Left renal cortex interstitium (tissue), 4 donors: ENCODE measurements at regions not wholly inside any gene's neighbourhood (a gene's known extent, or its start where the extent isn't known, plus 50 kb on each side); places are given as distances from the start of the nearest gene placed in this dataset.
"Not testable (repeated sequence)": the region's sequence is repeated elsewhere in the genome, so short reads cannot be mapped to it uniquely, and the experiment has no call there.

ENCODE experiments used
- DNase-seq, 4 donors: peaks; one replicate each; pipeline ENCODE4 v3.0.0-alpha.2; 2013; ENCODE audit warnings: low read depth in 4 of 4, low spot score in 2 of 4, missing footprints in 1 of 4

- DNase-seq, result no peak
Measured at GRCh38 chr12:33047666-33048065, 151.1 kb upstream of the PKP2 start.

GRCh38 chr12:33044447-33044846, 147.9 kb upstream of the PKP2 start:
- no peak for DNase-seq

- no peak for DNase-seq
Measured at GRCh38 chr12:33041562-33041961, 145.0 kb upstream of the PKP2 start.

GRCh38 chr12:33033999-33034398, 137.4 kb upstream of the PKP2 start:
- DNase-seq, result not testable (repeated sequence)

GRCh38 chr12:33026791-33027190, 130.2 kb upstream of the PKP2 start:
- no peak for DNase-seq

GRCh38 chr12:33022724-33023123, 126.1 kb upstream of the PKP2 start:
- not testable (repeated sequence) for DNase-seq

GRCh38 chr12:33017029-33017428, 120.5 kb upstream of the PKP2 start:
- not testable (repeated sequence) for DNase-seq

- no peak for DNase-seq
Measured at GRCh38 chr12:33012226-33012625, 115.6 kb upstream of the PKP2 start.

- no peak for DNase-seq
Measured at GRCh38 chr12:33006106-33006505, 109.5 kb upstream of the PKP2 start.

GRCh38 chr12:33000016-33000415, 103.4 kb upstream of the PKP2 start:
- DNase-seq, result no peak

- no peak for DNase-seq
Measured at GRCh38 chr12:32997471-32997870, 100.9 kb upstream of the PKP2 start.

GRCh38 chr12:32995623-32996022, 99.0 kb upstream of the PKP2 start:
- DNase-seq, result no peak

- no peak for DNase-seq
Measured at GRCh38 chr12:32993404-32993803, 96.8 kb upstream of the PKP2 start.

- no peak for DNase-seq
Measured at GRCh38 chr12:32989705-32990104, 93.1 kb upstream of the PKP2 start.

- DNase-seq, result no peak
Measured at GRCh38 chr12:32988982-32989381, 92.4 kb upstream of the PKP2 start.

GRCh38 chr12:32987512-32987911, 90.9 kb upstream of the PKP2 start:
- no peak for DNase-seq

- DNase-seq, result no peak
Measured at GRCh38 chr12:32983968-32984367, 87.4 kb upstream of the PKP2 start.

- no peak for DNase-seq
Measured at GRCh38 chr12:32983332-32983731, 86.8 kb upstream of the PKP2 start.

GRCh38 chr12:32981139-32981538, 84.6 kb upstream of the PKP2 start:
- DNase-seq, result no peak

GRCh38 chr12:32975122-32975521, 78.5 kb upstream of the PKP2 start:
- DNase-seq, result no peak

- no peak for DNase-seq
Measured at GRCh38 chr12:32970465-32971110, 74.0 kb upstream of the PKP2 start.

GRCh38 chr12:32964981-32965585, 68.5 kb upstream of the PKP2 start:
- no peak for DNase-seq

GRCh38 chr12:32956418-32956817, 59.8 kb upstream of the PKP2 start:
- DNase-seq, result not testable (repeated sequence)
